K562 (cell line): ENCODE measurements at regions not wholly inside any gene's neighbourhood (a gene's known extent, or its start where the extent isn't known, plus 50 kb on each side); places are given as distances from the start of the nearest gene placed in this dataset.

Source experiments
- CREB1 ChIP-seq, 2 experiments: sonication (generic) in 1 of 2; formaldehyde crosslinking in 1 of 2; IDR thresholded peaks; 2 replicates each; pipeline versions ENCODE4 v1.6.1 to v1.8.0; 2012 to 2022; ENCODE audit warnings: inconsistent platforms in 1 of 2, mild to moderate bottlenecking in 1 of 2, missing genetic modification reagents in 1 of 2, moderate library complexity in 1 of 2
- DPF2 ChIP-seq: fragments of 450-650 bp; IDR thresholded peaks from 2 replicates; pipeline ENCODE4 v1.6.1; 2016
- EGR1 ChIP-seq: fragments of 450-650 bp; conservative IDR thresholded peaks from 2 replicates; pipeline ENCODE4 v1.6.1; 2017; ENCODE audit warnings: mild to moderate bottlenecking
- FOXJ2 ChIP-seq: fragments of 200-800 bp; sonication (Bioruptor generic); IDR thresholded peaks from 2 replicates; pipeline ENCODE4 v1.6.1; 2016; ENCODE audit warnings: missing genetic modification characterization, missing compliant biosample characterization
- FOXP1 ChIP-seq: sonication (generic); formaldehyde crosslinking; IDR thresholded peaks from 2 replicates; pipeline ENCODE4 v1.8.0; 2022; ENCODE audit warnings: mild to moderate bottlenecking, missing genetic modification reagents
- ILK ChIP-seq: fragments of 450-650 bp; IDR thresholded peaks from 2 replicates; pipeline ENCODE4 v1.6.1; 2016; ENCODE audit warnings: missing genetic modification characterization, low read depth, mild to moderate bottlenecking, missing compliant biosample characterization, moderate library complexity, borderline replicate concordance
- PHF8 ChIP-seq: fragments of 200-600 bp; sonication (generic); IDR thresholded peaks from 2 replicates; pipeline ENCODE4 v1.6.1; 2012; ENCODE audit warnings: mixed run types, mild to moderate bottlenecking, inconsistent platforms, low read length, moderate library complexity, borderline replicate concordance
- ZNF274 ChIP-seq: IDR thresholded peaks from 2 replicates; pipeline ENCODE4 v1.6.1; 2011; ENCODE audit warnings: low read depth, mild to moderate bottlenecking, low read length, moderate library complexity, borderline replicate concordance
- TF ChIP-seq, protein P1 (sequence below), 3 experiments: IDR thresholded peaks in 2 of 3; conservative IDR thresholded peaks in 1 of 3; 2 replicates each; pipeline ENCODE4 v1.5.1; 2011 to 2012; ENCODE audit warnings: low read length in 3 of 3, mild to moderate bottlenecking in 3 of 3, control low read depth in 2 of 3, improper control_type of control experiment in 1 of 3, inconsistent platforms in 1 of 3, low read depth in 1 of 3, mixed read lengths in 1 of 3, moderate library complexity in 1 of 3; ENCODE audit not compliant: insufficient read depth in 2 of 3

- TF ChIP-seq FOXJ2 (tag) (no peak), DPF2 (no peak), ZNF274 (no peak), FOXP1 (CRISPR knock-in tag) (no peak), CREB1 (IDR thresholded peaks at IDR 0.05) (no peak), CREB1 (CRISPR knock-in tag; IDR thresholded peaks at IDR 0.05) (no peak), PHF8 (no peak), ILK (no peak), EGR1 (no peak)
- TF ChIP-seq, protein P1, sequence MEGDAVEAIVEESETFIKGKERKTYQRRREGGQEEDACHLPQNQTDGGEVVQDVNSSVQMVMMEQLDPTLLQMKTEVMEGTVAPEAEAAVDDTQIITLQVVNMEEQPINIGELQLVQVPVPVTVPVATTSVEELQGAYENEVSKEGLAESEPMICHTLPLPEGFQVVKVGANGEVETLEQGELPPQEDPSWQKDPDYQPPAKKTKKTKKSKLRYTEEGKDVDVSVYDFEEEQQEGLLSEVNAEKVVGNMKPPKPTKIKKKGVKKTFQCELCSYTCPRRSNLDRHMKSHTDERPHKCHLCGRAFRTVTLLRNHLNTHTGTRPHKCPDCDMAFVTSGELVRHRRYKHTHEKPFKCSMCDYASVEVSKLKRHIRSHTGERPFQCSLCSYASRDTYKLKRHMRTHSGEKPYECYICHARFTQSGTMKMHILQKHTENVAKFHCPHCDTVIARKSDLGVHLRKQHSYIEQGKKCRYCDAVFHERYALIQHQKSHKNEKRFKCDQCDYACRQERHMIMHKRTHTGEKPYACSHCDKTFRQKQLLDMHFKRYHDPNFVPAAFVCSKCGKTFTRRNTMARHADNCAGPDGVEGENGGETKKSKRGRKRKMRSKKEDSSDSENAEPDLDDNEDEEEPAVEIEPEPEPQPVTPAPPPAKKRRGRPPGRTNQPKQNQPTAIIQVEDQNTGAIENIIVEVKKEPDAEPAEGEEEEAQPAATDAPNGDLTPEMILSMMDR (IDR thresholded peaks at IDR 0.05 in 2 of 3, conservative IDR thresholded peaks at IDR 0.05 in 1 of 3; ENCODE audit: insufficient read depth in 2 of 3, low read depth in 1 of 3, low read length in 3 of 3): no peak
Measured at GRCh38 chr13:106350208-106350607, 185.3 kb downstream of the EFNB2 start.
